Spinal cord (tissue), 9 donors: ENCODE measurements at regions not wholly inside any gene's neighbourhood (a gene's known extent, or its start where the extent isn't known, plus 50 kb on each side); places are given as distances from the start of the nearest gene placed in this dataset.

ENCODE experiments used
- DNase-seq, 6 donors: peaks; one replicate each; pipeline versions ENCODE4 v3.0.0 to v3.0.0-alpha.2; 2013 to 2015; ENCODE audit warnings: low spot score in 6 of 6, low read depth in 4 of 6
- H3K27ac ChIP-seq: one replicate; pipeline ENCODE4 v1.5.1; 2013; ENCODE audit warnings: low read depth, low read length, control low read depth
- H3K27me3 ChIP-seq: one replicate; pipeline ENCODE4 v1.6.1; 2013; ENCODE audit warnings: low read length; ENCODE audit not compliant: control insufficient read depth, insufficient read depth
- H3K36me3 ChIP-seq: one replicate; pipeline ENCODE4 v1.6.1; 2013; ENCODE audit warnings: low read length; ENCODE audit not compliant: control insufficient read depth, insufficient read depth
- H3K4me1 ChIP-seq: one replicate; pipeline ENCODE4 v1.6.1; 2013; ENCODE audit warnings: low read length; ENCODE audit not compliant: control insufficient read depth, insufficient read depth
- H3K4me3 ChIP-seq: one replicate; pipeline ENCODE4 v1.5.1; 2013; ENCODE audit warnings: low read depth, low read length, control low read depth
- H3K9me3 ChIP-seq: one replicate; pipeline ENCODE4 v1.6.1; 2013; ENCODE audit warnings: low read length; ENCODE audit not compliant: control insufficient read depth, insufficient read depth
- WGBS: methylation state at CpG from one replicate; pipeline ENCODE4 v1.1.5; 2013; ENCODE audit warnings: missing lambda C conversion rate; ENCODE audit not compliant: insufficient coverage; 5-methylcytosine and 5-hydroxymethylcytosine counted together
- donor health status: healthy.

GRCh38 chr11:29750392-29750791 lies 266.4 kb downstream of the KCNA4 start:
- Histone ChIP-seq H3K27me3 (no peaks in the 10 kb centered on the region), H3K27ac (no peak overlapping the region), H3K36me3 (no peaks in the 10 kb centered on the region), H3K9me3 (no peaks in the 10 kb centered on the region), H3K4me1 (no peaks in the 10 kb centered on the region), H3K4me3 (no peak overlapping the region)
- WGBS: 93% methylated on average over 3 of the region's 3 CpGs
- peak in 1 of 6 donors; percentile 23 for DNase-seq

- Histone ChIP-seq H3K36me3 (no peaks in the 10 kb centered on the region), H3K4me1 (no peaks in the 10 kb centered on the region), H3K4me3 (no peak overlapping the region), H3K27me3 (no peaks in the 10 kb centered on the region), H3K27ac (no peak overlapping the region), H3K9me3 (no peaks in the 10 kb centered on the region)
- no CpG with 5 or more reads among the region's 1 CpG for WGBS
- no peak for DNase-seq
Observed at GRCh38 chr11:29734287-29734686, 282.5 kb downstream of the KCNA4 start.

GRCh38 chr11:29713831-29714320 lies 303.0 kb downstream of the KCNA4 start:
- Histone ChIP-seq H3K4me1 (no peaks in the 10 kb centered on the region), H3K27me3 (no peaks in the 10 kb centered on the region), H3K27ac (no peak overlapping the region), H3K36me3 (no peaks in the 10 kb centered on the region), H3K9me3 (no peaks in the 10 kb centered on the region), H3K4me3 (no peak overlapping the region)
- 90% methylated on average over 11 of the region's 14 CpGs for whole genome bisulfite sequencing
- DNase-seq: no peak

GRCh38 chr11:29712616-29713015 lies 304.2 kb downstream of the KCNA4 start:
- H3K4me3 ChIP-seq: no peak overlapping the region
- DNase-seq: no peak
- H3K27ac ChIP-seq: no peak overlapping the region
- H3K4me1 ChIP-seq: no peaks in the 10 kb centered on the region
- 88% methylated on average over 8 of the region's 12 CpGs for WGBS
- no peaks in the 10 kb centered on the region for H3K27me3 ChIP-seq
- no peaks in the 10 kb centered on the region for H3K36me3 ChIP-seq
- H3K9me3 ChIP-seq: no peaks in the 10 kb centered on the region

- no peaks in the 10 kb centered on the region for H3K4me1 ChIP-seq
- no peaks in the 10 kb centered on the region for H3K27me3 ChIP-seq
- H3K9me3 ChIP-seq: no peaks in the 10 kb centered on the region
- H3K27ac ChIP-seq: no peak overlapping the region
- H3K36me3 ChIP-seq: no peaks in the 10 kb centered on the region
- no peak for DNase-seq
- no CpG with 5 or more reads among the region's 2 CpGs for WGBS
- no peak overlapping the region for H3K4me3 ChIP-seq
Observed at GRCh38 chr11:29707924-29708323, 308.9 kb downstream of the KCNA4 start.

GRCh38 chr11:29685361-29685760 lies 331.5 kb downstream of the KCNA4 start:
- no CpG with 5 or more reads among the region's 1 CpG for WGBS
- no peaks in the 10 kb centered on the region for H3K9me3 ChIP-seq
- no peaks in the 10 kb centered on the region for H3K4me1 ChIP-seq

GRCh38 chr11:29682856-29683255 lies 334.0 kb downstream of the KCNA4 start:
- Histone ChIP-seq H3K27ac (no peak overlapping the region), H3K27me3 (no peaks in the 10 kb centered on the region), H3K4me1 (no peaks in the 10 kb centered on the region), H3K36me3 (no peaks in the 10 kb centered on the region), H3K4me3 (no peak overlapping the region), H3K9me3 (no peaks in the 10 kb centered on the region)
- peak in 1 of 6 donors; percentile 90 for DNase-seq
- 80% methylated on average over 1 of the region's 2 CpGs for WGBS

More at GRCh38 chr11:29685361-29685760, 331.5 kb downstream of the KCNA4 start:
- Histone ChIP-seq H3K27ac (no peak overlapping the region), H3K4me3 (no peak overlapping the region), H3K36me3 (no peaks in the 10 kb centered on the region), H3K27me3 (no peaks in the 10 kb centered on the region)
- no peak for DNase-seq

GRCh38 chr11:29679996-29680395 lies 336.8 kb downstream of the KCNA4 start:
- Histone ChIP-seq H3K27ac (no peak overlapping the region), H3K9me3 (no peaks in the 10 kb centered on the region), H3K36me3 (no peaks in the 10 kb centered on the region), H3K4me1 (no peaks in the 10 kb centered on the region), H3K4me3 (no peak overlapping the region), H3K27me3 (no peaks in the 10 kb centered on the region)
- no peak for DNase-seq
- WGBS: 97% methylated on average over 3 of the region's 3 CpGs

GRCh38 chr11:29676993-29677392 lies 339.8 kb downstream of the KCNA4 start:
- Histone ChIP-seq H3K27ac (no peak overlapping the region), H3K4me1 (no peaks in the 10 kb centered on the region), H3K9me3 (no peaks in the 10 kb centered on the region), H3K36me3 (no peaks in the 10 kb centered on the region), H3K4me3 (no peak overlapping the region), H3K27me3 (no peaks in the 10 kb centered on the region)
- no peak for DNase-seq

- DNase-seq: peak in 1 of 6 donors; percentile 24
- H3K36me3 ChIP-seq: no peaks in the 10 kb centered on the region
Observed at GRCh38 chr11:29669310-29669709, 347.5 kb downstream of the KCNA4 start.

More at GRCh38 chr11:29669310-29669709, 347.5 kb downstream of the KCNA4 start:
- 21% methylated on average over 3 of the region's 5 CpGs for WGBS
- Histone ChIP-seq H3K27ac (no peak overlapping the region), H3K27me3 (no peaks in the 10 kb centered on the region), H3K4me1 (no peaks in the 10 kb centered on the region), H3K9me3 (no peaks in the 10 kb centered on the region), H3K4me3 (no peak overlapping the region)
